ENCODE measurements at regions not wholly inside any gene's neighbourhood (a gene's known extent, or its start where the extent isn't known, plus 50 kb on each side); places are given as distances from the start of the nearest gene placed in this dataset.

GRCh38 chr3:147925272-147925671 lies 516.1 kb downstream of the ZIC1 start:
- Histone ChIP-seq H3K27ac (ENCODE audit: low read depth, low read length) (no peak overlapping the region), H2AFZ (ENCODE audit: low read depth, low read length) (no peak overlapping the region), H3K9ac (ENCODE audit: low read length) (no peak overlapping the region), H3K4me3 (ENCODE audit: insufficient read depth, low read depth, low read length) (no peak overlapping the region), H3K27me3 (ENCODE audit: insufficient read depth, low read length) (no peaks in the 10 kb centered on the region), H3K4me2 (ENCODE audit: low read length) (no peak overlapping the region), H3K36me3 (ENCODE audit: insufficient read depth, low read length) (no peaks in the 10 kb centered on the region), H3K9me3 (ENCODE audit: insufficient read depth, low read depth, low read length) (no peaks in the 10 kb centered on the region), H3K79me2 (ENCODE audit: insufficient read depth, low read length) (no peaks in the 10 kb centered on the region), H4K20me1 (ENCODE audit: insufficient read depth, low read length) (no peaks in the 10 kb centered on the region), H3K4me1 (ENCODE audit: insufficient read depth, low read length) (peaks cover 6% of the 10 kb centered on the region)
- H3K27me3 Mint-ChIP-seq (ENCODE audit: low read depth, unreplicated experiment) = no peaks in the 10 kb centered on the region
- H3K36me3 Mint-ChIP-seq (ENCODE audit: low read depth, unreplicated experiment) = no peaks in the 10 kb centered on the region
- no peaks in the 10 kb centered on the region for H3K9me3 Mint-ChIP-seq (ENCODE audit: unreplicated experiment)
- FAIRE-seq = no peak
- no peak for DNase-seq (ENCODE audit: low read depth)
- no peak overlapping the region for H3K27ac Mint-ChIP-seq (ENCODE audit: unreplicated experiment)
- H3K4me1 Mint-ChIP-seq (ENCODE audit: low read depth, unreplicated experiment) = peaks cover 17% of the 10 kb centered on the region
- H3K4me3 Mint-ChIP-seq (ENCODE audit: unreplicated experiment) = no peak overlapping the region
- TF ChIP-seq CTCF (IDR thresholded peaks at IDR 0.05; ENCODE audit: insufficient read depth, low read depth, low read length) (no peak), EZH2 (IDR thresholded peaks at IDR 0.05; ENCODE audit: insufficient read depth, low read length) (no peak)

- Histone ChIP-seq H3K9me3 (ENCODE audit: insufficient read depth, low read depth, low read length) (no peaks in the 10 kb centered on the region), H2AFZ (ENCODE audit: low read depth, low read length) (peak overlapping the region; percentile 63), H3K9ac (ENCODE audit: low read length) (peak overlapping the region; percentile 72), H3K36me3 (ENCODE audit: insufficient read depth, low read length) (no peaks in the 10 kb centered on the region), H3K4me3 (ENCODE audit: insufficient read depth, low read depth, low read length) (no peak overlapping the region), H4K20me1 (ENCODE audit: insufficient read depth, low read length) (no peaks in the 10 kb centered on the region), H3K27me3 (ENCODE audit: insufficient read depth, low read length) (no peaks in the 10 kb centered on the region), H3K27ac (ENCODE audit: low read depth, low read length) (peak overlapping the region; percentile 55), H3K4me2 (ENCODE audit: low read length) (peak overlapping the region; percentile 79), H3K79me2 (ENCODE audit: insufficient read depth, low read length) (no peaks in the 10 kb centered on the region), H3K4me1 (ENCODE audit: insufficient read depth, low read length) (peaks cover 9% of the 10 kb centered on the region)
- DNase-seq (ENCODE audit: low read depth) (peak; percentile 84), FAIRE-seq (peak; percentile 34)
- TF ChIP-seq CTCF (IDR thresholded peaks at IDR 0.05; ENCODE audit: insufficient read depth, low read depth, low read length) = no peak
- no peak for TF ChIP-seq EZH2 (IDR thresholded peaks at IDR 0.05; ENCODE audit: insufficient read depth, low read length)
- Mint-ChIP-seq H3K4me3 (ENCODE audit: unreplicated experiment) (peak overlapping the region; percentile 36), H3K36me3 (ENCODE audit: low read depth, unreplicated experiment) (no peaks in the 10 kb centered on the region), H3K27ac (ENCODE audit: unreplicated experiment) (peak overlapping the region; percentile 98), H3K9me3 (ENCODE audit: unreplicated experiment) (no peaks in the 10 kb centered on the region), H3K27me3 (ENCODE audit: low read depth, unreplicated experiment) (no peaks in the 10 kb centered on the region), H3K4me1 (ENCODE audit: low read depth, unreplicated experiment) (peaks cover 13% of the 10 kb centered on the region)
Observed at GRCh38 chr3:147930232-147930807, 521.2 kb downstream of the ZIC1 start.

GRCh38 chr3:147934451-147935180 lies 525.5 kb downstream of the ZIC1 start:
- no peak overlapping the region for H3K4me3 ChIP-seq (ENCODE audit: insufficient read depth, low read depth, low read length)
- TF ChIP-seq CTCF (IDR thresholded peaks at IDR 0.05; ENCODE audit: insufficient read depth, low read depth, low read length) = no peak
- TF ChIP-seq EZH2 (IDR thresholded peaks at IDR 0.05; ENCODE audit: insufficient read depth, low read length) = no peak
- H3K9me3 ChIP-seq (ENCODE audit: insufficient read depth, low read depth, low read length) = no peaks in the 10 kb centered on the region
- no peaks in the 10 kb centered on the region for H4K20me1 ChIP-seq (ENCODE audit: insufficient read depth, low read length)
- Mint-ChIP-seq H3K27me3 (ENCODE audit: low read depth, unreplicated experiment) (no peaks in the 10 kb centered on the region), H3K9me3 (ENCODE audit: unreplicated experiment) (no peaks in the 10 kb centered on the region), H3K36me3 (ENCODE audit: low read depth, unreplicated experiment) (no peaks in the 10 kb centered on the region), H3K4me1 (ENCODE audit: low read depth, unreplicated experiment) (peaks cover 30% of the 10 kb centered on the region), H3K4me3 (ENCODE audit: unreplicated experiment) (no peak overlapping the region), H3K27ac (ENCODE audit: unreplicated experiment) (no peak overlapping the region)
- no peaks in the 10 kb centered on the region for H3K36me3 ChIP-seq (ENCODE audit: insufficient read depth, low read length)
- no peak overlapping the region for H3K4me2 ChIP-seq (ENCODE audit: low read length)
- H2AFZ ChIP-seq (ENCODE audit: low read depth, low read length) = no peak overlapping the region
- H3K27ac ChIP-seq (ENCODE audit: low read depth, low read length) = no peak overlapping the region
- H3K79me2 ChIP-seq (ENCODE audit: insufficient read depth, low read length) = no peaks in the 10 kb centered on the region
- no peak for FAIRE-seq
- H3K4me1 ChIP-seq (ENCODE audit: insufficient read depth, low read length) = peaks cover 9% of the 10 kb centered on the region
- no peak overlapping the region for H3K9ac ChIP-seq (ENCODE audit: low read length)
- no peaks in the 10 kb centered on the region for H3K27me3 ChIP-seq (ENCODE audit: insufficient read depth, low read length)
- no peak for DNase-seq (ENCODE audit: low read depth)
